DMS153 treated with DMSO at 0.1 percent for 48 hours (cell line): ENCODE measurements at regions not wholly inside any gene's neighbourhood (a gene's known extent, or its start where the extent isn't known, plus 50 kb on each side); places are given as distances from the start of the nearest gene placed in this dataset.

Experiments
- DNase-seq: peaks from one replicate; lab custom pipeline; 2025; ENCODE audit not compliant: unreplicated experiment; lab: John Stamatoyannopoulos, UW

- DNase-seq, result no peak
Measured at GRCh38 chr6:94394822-94395221, 975.5 kb upstream of the EPHA7 start.

- DNase-seq, result no peak
Measured at GRCh38 chr6:94389218-94389617, 969.9 kb upstream of the EPHA7 start.

DNA sequence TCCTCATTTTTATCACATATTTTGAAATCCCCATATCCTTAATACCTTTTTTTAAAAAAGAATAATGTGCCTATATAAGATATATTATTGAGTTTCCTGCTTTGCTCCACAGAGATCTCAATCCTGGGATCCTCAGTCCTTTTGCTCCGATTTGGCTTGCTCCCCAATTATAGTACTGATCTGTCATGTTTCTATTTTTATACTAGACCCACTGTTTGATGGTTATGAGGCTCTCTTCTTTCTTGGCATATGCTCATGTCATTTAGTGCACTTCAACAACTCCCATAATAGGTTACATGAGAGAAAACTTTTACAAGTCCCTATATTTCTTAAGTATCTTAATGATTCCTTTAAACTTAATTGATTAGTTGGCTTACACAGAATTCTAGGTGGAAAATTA is 958.5 kb upstream of the EPHA7 start:
- DNase-seq, result no peak

DNA sequence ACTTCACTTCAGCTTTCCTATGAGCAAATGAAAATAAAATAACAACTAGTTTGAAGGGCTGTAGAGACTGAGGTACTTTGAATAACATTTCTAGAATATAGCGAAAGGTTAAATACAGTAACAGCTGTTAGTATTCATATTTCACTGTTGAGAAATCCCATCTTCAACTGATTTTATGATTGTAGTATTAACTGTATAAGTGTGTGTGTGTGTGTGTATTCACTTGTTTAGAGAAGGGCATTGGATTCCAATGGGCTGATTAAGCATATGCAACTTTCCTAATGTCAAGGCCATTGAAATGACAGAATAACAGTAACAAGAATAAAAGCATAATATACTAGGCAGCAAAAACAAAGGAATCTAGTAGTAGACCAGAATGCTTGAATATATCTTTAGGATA is 957.5 kb upstream of the EPHA7 start:
- DNase-seq, result no peak

DNA sequence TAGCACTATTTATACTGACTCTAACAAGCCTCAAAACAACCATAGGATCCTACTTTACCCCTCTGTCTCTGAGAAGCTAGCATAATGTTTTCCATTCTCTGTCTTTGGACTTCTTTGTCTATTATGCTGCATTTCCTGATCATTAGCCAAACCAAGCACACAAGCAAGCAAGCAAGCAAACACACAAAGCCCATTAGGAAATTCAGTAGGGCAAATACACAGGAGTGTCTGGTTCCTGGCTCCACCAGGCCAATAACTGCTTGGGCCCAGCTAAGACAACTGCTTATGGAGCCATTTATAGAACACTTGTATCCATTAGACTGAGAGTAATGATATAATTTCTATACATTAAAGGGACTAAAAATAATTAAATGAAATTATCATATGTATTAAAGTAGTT is 952.9 kb upstream of the EPHA7 start:
- DNase-seq, result peak; percentile 38

- no peak for DNase-seq
Measured at GRCh38 chr6:94367316-94367715, 948.0 kb upstream of the EPHA7 start.

GRCh38 chr6:94362061-94362864 is 942.9 kb upstream of the EPHA7 start:
- DNase-seq, result no peak

DNA sequence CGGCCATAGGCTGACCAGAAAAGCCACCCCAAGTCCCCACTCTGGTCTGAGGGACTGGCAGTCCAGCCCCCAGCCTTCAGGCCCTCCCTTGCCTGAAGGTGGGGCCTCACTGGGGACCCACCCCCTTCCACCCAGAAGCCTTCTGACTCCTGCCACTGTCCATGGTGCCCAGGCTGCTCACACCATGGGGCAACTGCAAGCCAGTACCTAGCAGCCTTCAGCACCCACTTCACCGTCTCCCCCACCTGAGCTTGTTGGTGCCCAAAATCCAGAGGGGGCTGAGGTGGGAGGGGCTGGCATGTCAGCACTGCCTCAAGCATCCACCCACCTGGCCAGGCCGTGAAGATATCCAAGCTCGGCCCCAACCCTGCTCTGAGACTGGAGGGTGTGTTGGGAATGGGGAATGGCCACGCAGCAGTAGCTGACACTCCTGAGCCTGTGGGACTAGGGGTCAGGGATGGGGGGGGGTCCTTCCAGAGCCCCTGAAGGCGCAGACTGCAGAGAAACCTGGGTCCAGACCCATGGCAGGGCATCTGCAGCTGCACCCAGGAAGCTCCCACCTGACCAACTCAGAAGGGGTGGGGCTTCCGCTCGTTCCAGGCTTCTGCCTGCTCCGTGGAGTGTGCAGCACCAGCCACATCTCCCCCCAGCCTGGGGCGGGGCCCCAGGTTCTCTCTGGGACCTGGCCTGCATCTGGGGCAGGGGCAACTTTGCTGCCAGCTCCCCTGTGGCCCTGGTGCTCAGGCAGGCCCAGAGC is 942.1 kb upstream of the EPHA7 start:
- no peak for DNase-seq

DNA sequence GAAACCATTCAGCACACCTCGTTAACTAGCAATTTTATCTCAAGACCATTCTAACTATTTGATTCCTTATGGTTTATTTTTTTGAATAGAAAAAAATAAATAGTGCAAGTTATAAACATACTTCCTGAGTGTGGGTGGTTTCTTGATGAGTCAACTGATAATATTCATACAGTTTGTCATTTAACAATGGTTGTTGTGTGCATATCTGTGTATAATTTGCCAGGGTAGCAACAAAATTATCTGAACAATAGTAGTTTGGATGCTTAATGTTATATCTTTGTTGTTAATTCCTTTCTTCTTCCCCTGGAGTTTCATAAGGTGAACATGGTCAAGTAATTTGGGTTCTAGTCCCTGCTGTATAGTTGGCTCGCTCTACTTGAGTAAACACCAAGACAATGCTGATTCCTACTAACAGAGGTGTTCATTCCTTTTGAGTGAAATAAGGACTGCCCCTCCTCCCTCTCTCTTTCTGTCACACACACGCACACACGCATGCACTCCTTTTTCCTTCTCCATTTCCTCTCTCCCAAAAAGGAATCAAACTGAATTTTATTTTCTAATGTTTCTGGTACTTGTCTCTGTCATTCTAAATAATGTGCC is 938.1 kb upstream of the EPHA7 start:
- DNase-seq, result no peak

- DNase-seq, result no peak
Measured at GRCh38 chr6:94350833-94351232, 931.5 kb upstream of the EPHA7 start.

GRCh38 chr6:94349227-94349626 is 929.9 kb upstream of the EPHA7 start:
- no peak for DNase-seq

- no peak for DNase-seq
Measured at GRCh38 chr6:94344866-94345265, 925.5 kb upstream of the EPHA7 start.

DNA sequence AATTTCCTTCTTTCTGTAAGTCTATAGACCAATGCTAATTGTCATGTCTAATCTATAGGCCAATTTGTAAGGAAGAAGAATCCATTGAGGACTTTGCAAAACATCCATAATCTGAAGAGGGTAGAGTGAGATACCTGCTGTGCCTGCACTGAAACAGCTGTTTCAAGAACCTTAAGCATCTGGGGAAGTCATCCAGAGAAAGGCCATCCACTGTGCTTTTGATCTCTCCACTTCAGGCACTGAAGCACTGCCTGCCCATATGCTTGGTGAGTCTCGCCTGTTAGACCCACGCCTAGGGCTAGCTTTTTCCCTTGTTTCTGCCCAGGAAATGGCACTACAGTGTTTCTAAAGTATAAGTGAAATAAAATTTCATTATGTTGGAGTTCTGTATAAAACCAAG is 921.8 kb upstream of the EPHA7 start:
- no peak for DNase-seq

DNA sequence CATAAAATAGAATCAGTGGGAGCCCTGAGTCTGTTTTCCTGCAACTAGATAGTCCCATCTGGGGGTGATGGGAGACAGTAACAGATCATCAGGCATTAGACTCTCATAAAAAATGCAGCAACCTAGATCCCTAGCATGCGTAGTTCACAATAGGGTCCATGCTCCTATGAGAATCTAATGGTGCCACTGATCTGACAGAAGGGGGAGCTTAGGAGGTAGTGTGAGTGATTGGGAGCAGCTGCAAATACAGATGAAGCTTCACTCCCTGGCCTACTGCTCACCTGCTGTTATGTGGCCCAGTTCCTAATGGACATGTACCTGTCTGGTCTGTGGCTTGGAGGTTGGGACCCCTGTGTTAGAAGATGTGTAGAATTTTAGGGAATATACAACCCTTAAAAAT is 904.5 kb upstream of the EPHA7 start:
- DNase-seq, result no peak

GRCh38 chr6:94300424-94301144 is 881.2 kb upstream of the EPHA7 start:
- no peak for DNase-seq

DNA sequence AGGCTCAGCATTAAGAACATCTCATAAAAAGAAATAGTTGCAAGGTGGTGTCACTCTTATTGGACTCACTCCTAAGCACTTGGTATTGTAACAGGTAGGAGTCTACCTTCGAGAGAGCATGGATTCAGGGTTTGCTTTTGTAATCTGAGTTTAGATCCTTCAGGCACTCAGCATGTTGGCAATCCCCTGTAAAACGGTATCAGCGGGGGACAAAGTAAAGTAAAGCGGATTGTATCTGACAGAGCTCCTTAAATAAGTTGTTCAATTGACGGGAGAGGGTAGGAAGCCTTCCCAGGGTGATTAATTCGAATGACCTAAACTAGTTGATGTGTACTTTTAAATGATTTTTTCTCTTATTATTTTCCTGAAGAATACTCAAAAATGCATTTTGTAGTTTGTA is 869.8 kb upstream of the EPHA7 start:
- no peak for DNase-seq

- no peak for DNase-seq
Measured at GRCh38 chr6:94278146-94278545, 858.8 kb upstream of the EPHA7 start.

- DNase-seq, result peak; percentile 8
Measured at GRCh38 chr6:94272327-94272726, 853.0 kb upstream of the EPHA7 start.

GRCh38 chr6:94270091-94270948 is 851.0 kb upstream of the EPHA7 start:
- peak; percentile 49 for DNase-seq

DNA sequence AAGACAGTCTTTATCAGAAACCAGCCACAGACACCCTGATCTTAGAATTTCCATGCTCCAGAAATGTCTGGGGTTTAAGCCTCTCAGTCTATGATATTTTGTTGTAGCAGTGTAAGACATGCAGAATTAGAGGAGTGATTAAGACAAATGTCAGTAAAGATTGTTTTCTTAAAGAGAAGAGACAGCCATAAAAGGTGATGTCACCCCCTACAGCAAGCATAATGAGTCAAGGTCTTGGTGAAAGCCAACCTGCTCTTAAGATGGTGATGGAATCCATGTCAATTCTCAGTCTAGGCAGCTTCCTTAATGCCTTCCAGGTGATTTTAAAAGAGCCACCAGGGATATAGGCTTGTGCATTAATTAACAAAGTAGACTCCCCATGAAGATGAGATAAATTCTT is 849.9 kb upstream of the EPHA7 start:
- no peak for DNase-seq

DNA sequence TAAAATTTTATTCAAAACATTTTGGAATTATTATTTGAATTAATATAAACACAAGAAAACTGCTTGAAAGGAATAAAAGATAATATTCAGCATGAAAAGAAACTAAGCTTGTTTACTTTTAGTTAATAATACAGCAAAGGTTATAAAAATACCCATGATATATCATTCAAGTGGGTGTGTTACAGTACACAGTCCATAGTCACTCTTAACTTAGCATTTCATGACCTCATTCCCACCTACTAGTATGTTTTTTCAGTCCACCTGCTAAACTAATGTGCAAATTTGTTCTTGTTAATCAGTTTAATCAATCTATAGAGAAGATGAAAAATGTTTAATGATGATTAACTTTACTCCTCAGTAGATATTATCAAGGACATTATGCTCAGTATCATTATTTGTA is 841.4 kb upstream of the EPHA7 start:
- DNase-seq, result no peak
